Astrocyte (in vitro differentiated cells and primary cell): ENCODE measurements at regions not wholly inside any gene's neighbourhood (a gene's known extent, or its start where the extent isn't known, plus 50 kb on each side); places are given as distances from the start of the nearest gene placed in this dataset.

Source experiments
- DNase-seq: peaks from one replicate; pipeline ENCODE4 v3.0.0-alpha.2; 2010; ENCODE audit warnings: low read depth
- FAIRE-seq: peaks from 2 replicates; lab custom pipeline; 2011; peaks lifted over from hg19 to GRCh38; lab: Jason Lieb, UNC
- H2AFZ ChIP-seq: 2 replicates; pipeline ENCODE4 v1.6.0; 2012; ENCODE audit warnings: low read depth, low read length, inconsistent platforms
- H3K27ac ChIP-seq: 2 replicates; pipeline ENCODE4 v1.5.1; 2011; ENCODE audit warnings: low read depth, low read length, inconsistent platforms
- H3K27me3 ChIP-seq: 2 replicates; pipeline ENCODE4 v1.6.0; 2011; ENCODE audit warnings: low read length, inconsistent platforms; ENCODE audit not compliant: insufficient read depth
- H3K36me3 ChIP-seq: 2 replicates; pipeline ENCODE4 v1.5.1; 2011; ENCODE audit warnings: low read length, inconsistent platforms; ENCODE audit not compliant: insufficient read depth
- H3K4me1 ChIP-seq: 2 replicates; pipeline ENCODE4 v1.5.1; 2011; ENCODE audit warnings: low read length, inconsistent platforms; ENCODE audit not compliant: insufficient read depth
- H3K4me2 ChIP-seq: 2 replicates; pipeline ENCODE4 v1.6.0; 2012; ENCODE audit warnings: low read length, inconsistent platforms
- H3K4me3 ChIP-seq: 2 replicates; pipeline ENCODE4 v1.5.1; 2011; ENCODE audit warnings: low read depth, mild to moderate bottlenecking, low read length, inconsistent platforms; ENCODE audit not compliant: insufficient read depth
- H3K79me2 ChIP-seq: 2 replicates; pipeline ENCODE4 v1.6.0; 2012; ENCODE audit warnings: mild to moderate bottlenecking, low read length, inconsistent platforms; ENCODE audit not compliant: insufficient read depth
- H3K9ac ChIP-seq: 2 replicates; pipeline ENCODE4 v1.6.0; 2012; ENCODE audit warnings: mild to moderate bottlenecking, low read length, inconsistent platforms
- H3K9me3 ChIP-seq: 2 replicates; pipeline ENCODE4 v1.5.1; 2012; ENCODE audit warnings: low read depth, mild to moderate bottlenecking, low read length, inconsistent platforms; ENCODE audit not compliant: insufficient read depth
- H4K20me1 ChIP-seq: 2 replicates; pipeline ENCODE4 v1.6.0; 2012; ENCODE audit warnings: low read length, inconsistent platforms; ENCODE audit not compliant: insufficient read depth
- H3K27ac Mint-ChIP-seq: one replicate; pipeline ENCODE4 v1.8.0; 2021; ENCODE audit warnings: mild to moderate bottlenecking, mixed read lengths; ENCODE audit not compliant: unreplicated experiment
- H3K27me3 Mint-ChIP-seq: one replicate; pipeline ENCODE4 v1.8.0; 2021; ENCODE audit warnings: low read depth, mixed read lengths; ENCODE audit not compliant: unreplicated experiment
- H3K36me3 Mint-ChIP-seq: one replicate; pipeline ENCODE4 v1.8.0; 2021; ENCODE audit warnings: low read depth, mixed read lengths; ENCODE audit not compliant: unreplicated experiment
- H3K4me1 Mint-ChIP-seq: one replicate; pipeline ENCODE4 v1.8.0; 2021; ENCODE audit warnings: low read depth, mixed read lengths; ENCODE audit not compliant: unreplicated experiment
- H3K4me3 Mint-ChIP-seq: one replicate; pipeline ENCODE4 v1.8.0; 2021; ENCODE audit warnings: mild to moderate bottlenecking, moderate library complexity, mixed read lengths; ENCODE audit not compliant: unreplicated experiment
- H3K9me3 Mint-ChIP-seq: one replicate; pipeline ENCODE4 v1.8.0; 2021; ENCODE audit warnings: mild to moderate bottlenecking, mixed read lengths; ENCODE audit not compliant: unreplicated experiment
- EZH2 ChIP-seq: IDR thresholded peaks from 2 replicates; pipeline ENCODE4 v1.6.1; 2012; ENCODE audit warnings: mild to moderate bottlenecking, low read length, inconsistent platforms; ENCODE audit not compliant: insufficient read depth
- TF ChIP-seq, protein P1 (sequence below): IDR thresholded peaks from 2 replicates; pipeline ENCODE4 v1.5.1; 2011; ENCODE audit warnings: low read depth, mild to moderate bottlenecking, inconsistent platforms, low read length, moderate library complexity; ENCODE audit not compliant: insufficient read depth

GRCh38 chr10:108586424-108586823 lies 1336.9 kb downstream of the XPNPEP1 start:
- no peak overlapping the region for H3K4me3 Mint-ChIP-seq
- Histone ChIP-seq H3K27ac (no peak overlapping the region), H3K9me3 (no peaks in the 10 kb centered on the region), H3K79me2 (no peaks in the 10 kb centered on the region), H3K4me1 (peaks cover 12% of the 10 kb centered on the region), H2AFZ (no peak overlapping the region), H3K36me3 (no peaks in the 10 kb centered on the region), H3K27me3 (no peaks in the 10 kb centered on the region), H3K4me2 (no peak overlapping the region), H3K4me3 (no peak overlapping the region), H4K20me1 (no peaks in the 10 kb centered on the region), H3K9ac (no peak overlapping the region)
- no peaks in the 10 kb centered on the region for H3K9me3 Mint-ChIP-seq
- no peak for FAIRE-seq
- DNase-seq, result no peak
- H3K27me3 Mint-ChIP-seq, result no peaks in the 10 kb centered on the region
- peaks cover 20% of the 10 kb centered on the region for H3K4me1 Mint-ChIP-seq
- no peaks in the 10 kb centered on the region for H3K36me3 Mint-ChIP-seq
- no peak for TF ChIP-seq EZH2
- TF ChIP-seq, protein P1, sequence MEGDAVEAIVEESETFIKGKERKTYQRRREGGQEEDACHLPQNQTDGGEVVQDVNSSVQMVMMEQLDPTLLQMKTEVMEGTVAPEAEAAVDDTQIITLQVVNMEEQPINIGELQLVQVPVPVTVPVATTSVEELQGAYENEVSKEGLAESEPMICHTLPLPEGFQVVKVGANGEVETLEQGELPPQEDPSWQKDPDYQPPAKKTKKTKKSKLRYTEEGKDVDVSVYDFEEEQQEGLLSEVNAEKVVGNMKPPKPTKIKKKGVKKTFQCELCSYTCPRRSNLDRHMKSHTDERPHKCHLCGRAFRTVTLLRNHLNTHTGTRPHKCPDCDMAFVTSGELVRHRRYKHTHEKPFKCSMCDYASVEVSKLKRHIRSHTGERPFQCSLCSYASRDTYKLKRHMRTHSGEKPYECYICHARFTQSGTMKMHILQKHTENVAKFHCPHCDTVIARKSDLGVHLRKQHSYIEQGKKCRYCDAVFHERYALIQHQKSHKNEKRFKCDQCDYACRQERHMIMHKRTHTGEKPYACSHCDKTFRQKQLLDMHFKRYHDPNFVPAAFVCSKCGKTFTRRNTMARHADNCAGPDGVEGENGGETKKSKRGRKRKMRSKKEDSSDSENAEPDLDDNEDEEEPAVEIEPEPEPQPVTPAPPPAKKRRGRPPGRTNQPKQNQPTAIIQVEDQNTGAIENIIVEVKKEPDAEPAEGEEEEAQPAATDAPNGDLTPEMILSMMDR, result no peak
- no peak overlapping the region for H3K27ac Mint-ChIP-seq

GRCh38 chr10:108583877-108584276 lies 1339.4 kb downstream of the XPNPEP1 start:
- H3K36me3 Mint-ChIP-seq, result no peaks in the 10 kb centered on the region
- no peak for DNase-seq
- no peaks in the 10 kb centered on the region for H3K36me3 ChIP-seq
- no peak for TF ChIP-seq EZH2
- TF ChIP-seq, protein P1, result no peak
- no peaks in the 10 kb centered on the region for H3K9me3 ChIP-seq
- H3K4me1 Mint-ChIP-seq, result peaks cover 20% of the 10 kb centered on the region
- H3K27me3 ChIP-seq, result no peaks in the 10 kb centered on the region
- H4K20me1 ChIP-seq, result no peaks in the 10 kb centered on the region
- no peak overlapping the region for H3K27ac ChIP-seq
- no peaks in the 10 kb centered on the region for H3K9me3 Mint-ChIP-seq
- peaks cover 12% of the 10 kb centered on the region for H3K4me1 ChIP-seq
- no peak for FAIRE-seq
- no peak overlapping the region for H3K9ac ChIP-seq
- no peak overlapping the region for H3K4me2 ChIP-seq
- no peak overlapping the region for H3K27ac Mint-ChIP-seq
- no peaks in the 10 kb centered on the region for H3K27me3 Mint-ChIP-seq
- no peak overlapping the region for H2AFZ ChIP-seq
- no peak overlapping the region for H3K4me3 ChIP-seq
- H3K79me2 ChIP-seq, result no peaks in the 10 kb centered on the region
- H3K4me3 Mint-ChIP-seq, result no peak overlapping the region

- H3K27ac ChIP-seq, result peak overlapping the region; percentile 17
These were observed 1340.4 kb downstream of the XPNPEP1 start for GRCh38 chr10:108582888-108583287.

More at GRCh38 chr10:108582888-108583287, 1340.4 kb downstream of the XPNPEP1 start:
- DNase-seq, result no peak
- Histone ChIP-seq H3K79me2 (no peaks in the 10 kb centered on the region), H3K36me3 (no peaks in the 10 kb centered on the region), H3K9me3 (no peaks in the 10 kb centered on the region), H2AFZ (no peak overlapping the region), H3K4me1 (peaks cover 12% of the 10 kb centered on the region), H3K27me3 (no peaks in the 10 kb centered on the region), H4K20me1 (no peaks in the 10 kb centered on the region), H3K9ac (no peak overlapping the region), H3K4me2 (peak overlapping the region; percentile 32), H3K4me3 (no peak overlapping the region)
- H3K4me1 Mint-ChIP-seq, result peaks cover 23% of the 10 kb centered on the region
- H3K9me3 Mint-ChIP-seq, result no peaks in the 10 kb centered on the region
- H3K27ac Mint-ChIP-seq, result peak overlapping the region; percentile 34
- no peak for FAIRE-seq
- TF ChIP-seq EZH2, result no peak
- TF ChIP-seq, protein P1, result no peak
- H3K36me3 Mint-ChIP-seq, result no peaks in the 10 kb centered on the region
- H3K27me3 Mint-ChIP-seq, result no peaks in the 10 kb centered on the region
- H3K4me3 Mint-ChIP-seq, result no peak overlapping the region
